ENCODE measurements at regions not wholly inside any gene's neighbourhood (a gene's known extent, or its start where the extent isn't known, plus 50 kb on each side); places are given as distances from the start of the nearest gene placed in this dataset.

GRCh38 chr1:30650038-30650967, 73.1 kb downstream of the MATN1 start:
- peaks cover 0 to 14% of the 10 kb centered on the region in 2 donors for H3K27me3 ChIP-seq (ENCODE audit: control insufficient read depth in 1 of 2, insufficient read depth in 2 of 2, low read length in 2 of 2)
- no peaks in the 10 kb centered on the region for H3K4me1 ChIP-seq (ENCODE audit: insufficient read depth, low read length)
- no peak overlapping the region for H3K27ac ChIP-seq (ENCODE audit: low read depth, low read length)

GRCh38 chr1:30649321-30649991, 73.9 kb downstream of the MATN1 start:
- Histone ChIP-seq H3K27me3 (ENCODE audit: control insufficient read depth in 1 of 2, insufficient read depth in 2 of 2, low read length in 2 of 2) (peaks cover 0 to 14% of the 10 kb centered on the region in 2 donors), H3K36me3 (ENCODE audit: insufficient read depth, low read length) (no peaks in the 10 kb centered on the region), H3K4me3 (ENCODE audit: low read depth in 1 of 2, low read length in 2 of 2) (no peak overlapping the region), H3K27ac (ENCODE audit: low read depth, low read length) (no peak overlapping the region), H3K9me3 (ENCODE audit: low read length) (no peaks in the 10 kb centered on the region), H3K9ac (ENCODE audit: low read length) (no peak overlapping the region), H3K4me1 (ENCODE audit: insufficient read depth, low read length) (no peaks in the 10 kb centered on the region)

More at GRCh38 chr1:30650038-30650967, 73.1 kb downstream of the MATN1 start:
- H3K36me3 ChIP-seq (ENCODE audit: insufficient read depth, low read length): no peaks in the 10 kb centered on the region
- H3K9ac ChIP-seq (ENCODE audit: low read length): no peak overlapping the region
- no peak overlapping the region for H3K4me3 ChIP-seq (ENCODE audit: low read depth in 1 of 2, low read length in 2 of 2)
- no peaks in the 10 kb centered on the region for H3K9me3 ChIP-seq (ENCODE audit: low read length)

DNA sequence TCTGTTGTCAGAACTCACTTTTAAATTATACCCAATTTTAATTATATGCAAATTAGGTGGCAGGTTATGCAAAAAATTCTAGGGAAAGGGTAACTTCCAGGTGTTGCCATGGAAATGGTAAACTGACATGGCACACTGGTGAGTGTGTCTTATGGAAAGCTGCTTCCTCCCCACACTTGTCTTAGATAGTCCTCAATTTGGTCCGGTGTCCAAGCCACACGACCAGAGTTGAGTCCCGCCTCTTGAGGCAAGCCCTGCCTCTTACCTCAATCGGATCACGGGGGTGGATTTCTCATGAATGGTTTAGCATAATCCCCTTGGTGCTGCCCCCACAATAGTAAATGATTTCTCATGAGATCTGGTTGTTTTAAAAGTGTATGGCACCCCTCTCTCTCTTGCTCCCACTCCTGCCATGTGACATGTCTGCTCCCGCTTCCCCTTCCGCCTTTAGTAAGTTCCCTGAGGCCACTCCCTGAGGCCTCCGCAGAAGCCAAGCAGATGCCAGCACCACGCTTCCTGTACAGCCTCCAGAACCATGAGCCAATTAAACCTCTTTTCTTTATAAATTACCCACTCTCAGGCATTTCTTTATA, 74.9 kb downstream of the MATN1 start:
- Histone ChIP-seq H3K9ac (ENCODE audit: low read length) (no peak overlapping the region), H3K27me3 (ENCODE audit: control insufficient read depth in 1 of 2, insufficient read depth in 2 of 2, low read length in 2 of 2) (peaks cover 0 to 14% of the 10 kb centered on the region in 2 donors), H3K4me3 (ENCODE audit: low read depth in 1 of 2, low read length in 2 of 2) (no peak overlapping the region), H3K36me3 (ENCODE audit: insufficient read depth, low read length) (no peaks in the 10 kb centered on the region), H3K27ac (ENCODE audit: low read depth, low read length) (no peak overlapping the region), H3K9me3 (ENCODE audit: low read length) (no peaks in the 10 kb centered on the region), H3K4me1 (ENCODE audit: insufficient read depth, low read length) (no peaks in the 10 kb centered on the region)

GRCh38 chr1:30645807-30646206, 77.6 kb downstream of the MATN1 start:
- Histone ChIP-seq H3K4me3 (ENCODE audit: low read depth in 1 of 2, low read length in 2 of 2) (no peak overlapping the region), H3K27me3 (ENCODE audit: control insufficient read depth in 1 of 2, insufficient read depth in 2 of 2, low read length in 2 of 2) (peaks cover 0 to 14% of the 10 kb centered on the region in 2 donors), H3K36me3 (ENCODE audit: insufficient read depth, low read length) (no peaks in the 10 kb centered on the region), H3K27ac (ENCODE audit: low read depth, low read length) (no peak overlapping the region), H3K9me3 (ENCODE audit: low read length) (no peaks in the 10 kb centered on the region), H3K4me1 (ENCODE audit: insufficient read depth, low read length) (no peaks in the 10 kb centered on the region), H3K9ac (ENCODE audit: low read length) (no peak overlapping the region)

- no peak overlapping the region for H3K9ac ChIP-seq (ENCODE audit: low read length)
- H3K27me3 ChIP-seq (ENCODE audit: control insufficient read depth in 1 of 2, insufficient read depth in 2 of 2, low read length in 2 of 2): peaks cover 0 to 14% of the 10 kb centered on the region in 2 donors
- H3K27ac ChIP-seq (ENCODE audit: low read depth, low read length): no peak overlapping the region
- H3K36me3 ChIP-seq (ENCODE audit: insufficient read depth, low read length): no peaks in the 10 kb centered on the region
- no peak overlapping the region for H3K4me3 ChIP-seq (ENCODE audit: low read depth in 1 of 2, low read length in 2 of 2)
- H3K4me1 ChIP-seq (ENCODE audit: insufficient read depth, low read length): peaks cover under 1% of the 10 kb centered on the region
- no peaks in the 10 kb centered on the region for H3K9me3 ChIP-seq (ENCODE audit: low read length)
Observed at GRCh38 chr1:30642391-30643120, 80.8 kb downstream of the MATN1 start.

GRCh38 chr1:30641572-30642353, 81.6 kb downstream of the MATN1 start:
- Histone ChIP-seq H3K4me1 (ENCODE audit: insufficient read depth, low read length) (peaks cover 8% of the 10 kb centered on the region), H3K27me3 (ENCODE audit: control insufficient read depth in 1 of 2, insufficient read depth in 2 of 2, low read length in 2 of 2) (peaks cover 0 to 8% of the 10 kb centered on the region in 2 donors), H3K27ac (ENCODE audit: low read depth, low read length) (no peak overlapping the region), H3K4me3 (ENCODE audit: low read depth in 1 of 2, low read length in 2 of 2) (no peak overlapping the region), H3K36me3 (ENCODE audit: insufficient read depth, low read length) (no peaks in the 10 kb centered on the region), H3K9me3 (ENCODE audit: low read length) (no peaks in the 10 kb centered on the region), H3K9ac (ENCODE audit: low read length) (no peak overlapping the region)

- Histone ChIP-seq H3K9ac (ENCODE audit: low read length) (no peak overlapping the region), H3K27ac (ENCODE audit: low read depth, low read length) (no peak overlapping the region), H3K4me3 (ENCODE audit: low read depth in 1 of 2, low read length in 2 of 2) (no peak overlapping the region), H3K9me3 (ENCODE audit: low read length) (no peaks in the 10 kb centered on the region), H3K4me1 (ENCODE audit: insufficient read depth, low read length) (peaks cover 8% of the 10 kb centered on the region), H3K27me3 (ENCODE audit: control insufficient read depth in 1 of 2, insufficient read depth in 2 of 2, low read length in 2 of 2) (no peaks in the 10 kb centered on the region), H3K36me3 (ENCODE audit: insufficient read depth, low read length) (no peaks in the 10 kb centered on the region)
Observed at GRCh38 chr1:30639881-30640452, 83.4 kb downstream of the MATN1 start.

- Histone ChIP-seq H3K9me3 (ENCODE audit: low read length) (no peaks in the 10 kb centered on the region), H3K27me3 (ENCODE audit: control insufficient read depth in 1 of 2, insufficient read depth in 2 of 2, low read length in 2 of 2) (no peaks in the 10 kb centered on the region), H3K4me1 (ENCODE audit: insufficient read depth, low read length) (peaks cover 8% of the 10 kb centered on the region), H3K27ac (ENCODE audit: low read depth, low read length) (no peak overlapping the region), H3K36me3 (ENCODE audit: insufficient read depth, low read length) (no peaks in the 10 kb centered on the region), H3K4me3 (ENCODE audit: low read depth in 1 of 2, low read length in 2 of 2) (no peak overlapping the region), H3K9ac (ENCODE audit: low read length) (no peak overlapping the region)
Observed at GRCh38 chr1:30638811-30639210, 84.6 kb downstream of the MATN1 start.

- H3K9me3 ChIP-seq (ENCODE audit: low read length): no peaks in the 10 kb centered on the region
- no peaks in the 10 kb centered on the region for H3K27me3 ChIP-seq (ENCODE audit: control insufficient read depth in 1 of 2, insufficient read depth in 2 of 2, low read length in 2 of 2)
- H3K27ac ChIP-seq (ENCODE audit: low read depth, low read length): no peak overlapping the region
- no peak overlapping the region for H3K4me3 ChIP-seq (ENCODE audit: low read depth in 1 of 2, low read length in 2 of 2)
- H3K36me3 ChIP-seq (ENCODE audit: insufficient read depth, low read length): no peaks in the 10 kb centered on the region
- peaks cover 8% of the 10 kb centered on the region for H3K4me1 ChIP-seq (ENCODE audit: insufficient read depth, low read length)
- no peak overlapping the region for H3K9ac ChIP-seq (ENCODE audit: low read length)
Observed at GRCh38 chr1:30638086-30638485, 85.3 kb downstream of the MATN1 start.

- Histone ChIP-seq H3K4me3 (ENCODE audit: low read depth in 1 of 2, low read length in 2 of 2) (no peak overlapping the region), H3K9ac (ENCODE audit: low read length) (no peak overlapping the region), H3K36me3 (ENCODE audit: insufficient read depth, low read length) (no peaks in the 10 kb centered on the region), H3K9me3 (ENCODE audit: low read length) (no peaks in the 10 kb centered on the region), H3K27ac (ENCODE audit: low read depth, low read length) (no peak overlapping the region), H3K27me3 (ENCODE audit: control insufficient read depth in 1 of 2, insufficient read depth in 2 of 2, low read length in 2 of 2) (no peaks in the 10 kb centered on the region), H3K4me1 (ENCODE audit: insufficient read depth, low read length) (peaks cover 8% of the 10 kb centered on the region)
Observed at GRCh38 chr1:30637183-30637980, 86.0 kb downstream of the MATN1 start.

All from muscle layer of colon (tissue), 2 donors.